Stimulated activated naive CD4-positive, alpha-beta T cell (primary cell): ENCODE measurements at regions not wholly inside any gene's neighbourhood (a gene's known extent, or its start where the extent isn't known, plus 50 kb on each side); places are given as distances from the start of the nearest gene placed in this dataset.
"Not testable (repeated sequence)": the region's sequence is repeated elsewhere in the genome, so short reads cannot be mapped to it uniquely, and the experiment has no call there.

Experiments
- DNase-seq, 6 experiments: peaks; one replicate each; lab custom pipeline; 2025; lab: John Stamatoyannopoulos, UW

DNA sequence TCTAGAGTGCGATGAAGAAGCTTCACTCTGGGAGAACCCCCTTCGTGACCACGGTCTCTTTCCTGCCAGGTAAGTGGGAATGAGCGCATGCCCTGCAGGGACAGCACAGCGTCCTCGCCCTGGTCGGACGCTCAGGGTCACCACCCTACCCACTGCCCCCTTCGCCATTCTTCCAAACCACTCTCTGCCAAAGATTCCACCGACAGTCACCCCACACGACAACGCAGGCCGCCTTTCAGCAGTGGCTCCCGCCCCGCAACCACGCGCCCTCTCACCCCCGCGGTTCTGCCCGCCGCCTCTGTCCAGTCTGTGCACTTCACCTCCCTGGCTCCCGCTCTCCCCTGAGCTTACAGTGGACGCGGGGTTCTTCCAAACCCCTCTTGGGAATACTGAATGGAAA lies 82.3 kb upstream of the FCGR1A start:
- not testable (repeated sequence) for DNase-seq

DNA sequence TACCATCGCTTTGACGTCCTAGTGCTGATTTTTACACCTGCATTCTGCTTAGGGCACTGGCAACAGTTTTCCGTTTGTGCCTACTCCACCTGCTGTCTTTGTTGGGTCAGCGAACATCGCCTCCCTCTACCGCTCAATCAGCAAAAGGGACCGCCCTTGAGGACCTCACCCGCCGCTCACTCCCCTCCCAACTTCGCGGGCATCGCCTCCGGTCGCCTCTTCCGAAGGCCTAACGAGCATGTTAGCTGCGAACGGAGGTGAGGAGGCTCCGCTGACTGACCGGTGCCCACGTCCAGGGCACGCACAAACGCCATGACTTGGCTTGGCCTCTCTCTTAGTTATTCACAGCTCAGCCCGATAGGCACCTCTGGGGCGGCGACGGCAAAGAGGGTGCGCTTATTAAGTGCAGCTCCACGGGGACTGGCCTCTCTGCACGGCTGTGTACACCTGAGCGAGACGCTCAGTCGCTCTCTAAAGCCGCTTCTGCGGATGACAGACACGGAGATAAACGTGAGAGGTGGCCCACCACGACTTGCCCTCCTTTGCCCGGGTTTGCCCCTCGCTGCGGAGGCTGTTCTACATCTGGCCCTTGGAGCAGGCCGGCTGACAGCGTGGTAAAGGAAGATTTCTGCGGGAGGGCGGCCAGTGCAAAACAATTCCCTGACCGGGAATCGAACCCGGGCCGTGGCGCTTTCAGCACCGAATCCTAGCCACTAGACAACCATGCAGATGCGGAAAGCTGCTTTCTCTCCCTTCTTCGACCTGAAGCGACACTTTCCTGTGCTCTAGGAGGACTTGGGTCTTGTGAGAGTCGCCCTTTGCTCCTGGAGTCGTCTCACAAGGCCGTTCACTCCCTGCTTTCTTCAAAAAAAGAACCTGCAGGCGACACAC lies 81.6 kb upstream of the FCGR1A start:
- DNase-seq: not testable (repeated sequence)

DNA sequence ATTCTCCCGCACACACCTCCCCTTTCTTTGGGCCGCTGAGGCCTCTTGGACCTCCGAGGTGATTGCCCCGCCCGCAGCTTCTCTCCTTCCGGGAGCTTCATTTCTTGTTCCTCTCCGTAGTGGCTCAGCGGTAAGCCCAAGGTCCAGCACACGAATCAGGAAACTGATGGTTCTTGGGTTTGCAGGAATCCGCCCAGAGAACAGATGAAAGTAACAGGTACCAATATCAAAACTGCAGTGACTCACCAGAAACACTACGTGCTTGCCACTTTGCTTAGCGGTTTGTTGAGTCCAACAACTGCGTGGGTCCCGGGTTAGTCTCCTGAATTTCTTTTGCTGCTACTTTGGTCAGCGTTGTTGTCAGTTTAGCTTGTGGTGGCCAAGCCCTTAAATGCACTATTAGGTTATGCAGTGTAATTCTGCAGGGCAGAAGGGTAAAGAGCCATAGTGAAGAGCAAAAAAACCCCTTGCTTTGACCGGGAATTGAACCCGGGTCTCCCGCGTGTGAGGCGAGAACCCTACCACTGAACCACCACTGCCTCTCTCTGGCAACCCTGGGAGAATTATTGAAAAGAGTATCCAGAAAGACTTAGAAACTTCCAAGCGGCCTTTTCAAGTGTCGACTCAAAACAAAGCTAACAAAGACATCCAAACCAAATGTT lies 74.2 kb upstream of the FCGR1A start:
- peak in 5 of 6 experiments; percentile 19 to 92 (median 75) for DNase-seq

DNA sequence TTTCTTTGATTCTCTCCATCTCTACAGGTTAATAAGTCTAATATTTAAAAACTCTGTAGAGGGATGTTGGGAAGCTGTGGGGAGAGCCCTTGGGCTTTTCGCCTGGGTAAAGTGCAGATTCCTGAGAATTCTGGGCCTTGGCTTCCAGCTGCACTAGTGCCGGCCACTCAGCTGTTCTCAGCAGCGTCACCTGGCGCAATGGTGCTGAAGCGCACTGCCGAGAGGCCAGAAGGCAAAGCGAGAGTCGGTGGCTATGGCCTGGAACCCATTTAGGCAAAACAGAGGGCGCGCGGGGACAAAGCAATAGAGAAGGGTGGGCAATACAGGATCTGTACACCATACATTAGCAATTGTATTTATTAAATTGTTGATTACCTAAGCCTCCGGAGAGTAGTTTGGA lies 70.8 kb upstream of the FCGR1A start:
- DNase-seq: not testable (repeated sequence)

DNA sequence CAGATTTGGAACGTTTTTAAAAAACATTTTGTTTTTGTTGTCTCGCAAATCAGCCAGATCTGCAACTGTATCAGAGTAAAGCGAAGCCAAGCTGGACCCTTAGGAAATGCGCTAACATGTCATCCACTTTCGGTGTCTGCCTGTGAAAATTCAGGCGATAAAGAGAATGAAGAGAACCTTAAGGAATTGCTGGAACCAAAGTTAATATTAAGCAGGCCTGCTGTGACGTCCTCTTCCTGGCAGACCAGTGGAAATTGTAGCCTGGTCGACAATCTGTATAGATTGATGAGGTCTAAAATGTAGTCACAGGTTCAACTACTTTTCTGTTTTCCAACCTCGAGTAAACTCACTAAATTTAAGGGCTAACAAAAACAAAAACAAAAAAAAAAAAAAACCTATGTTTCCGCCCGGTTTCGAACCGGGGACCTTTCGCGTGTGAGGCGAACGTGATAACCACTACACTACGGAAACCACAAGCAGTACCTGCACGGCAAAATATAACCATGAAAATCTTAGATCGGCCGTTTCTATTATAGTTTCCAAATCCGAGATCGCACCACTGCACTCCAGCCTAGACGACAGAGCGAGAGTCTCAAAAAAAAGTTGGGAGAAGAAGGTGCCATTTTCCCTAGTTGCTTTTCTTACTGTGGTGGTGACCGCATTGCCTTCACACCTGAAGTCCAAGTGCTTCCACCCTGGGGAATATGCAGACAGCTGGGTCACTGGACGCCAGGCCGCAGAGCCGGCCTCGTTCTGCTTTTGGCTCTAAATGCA lies 70.2 kb upstream of the FCGR1A start:
- peak in 3 of 6 experiments; percentile 0 to 50 (median 5) for DNase-seq

DNA sequence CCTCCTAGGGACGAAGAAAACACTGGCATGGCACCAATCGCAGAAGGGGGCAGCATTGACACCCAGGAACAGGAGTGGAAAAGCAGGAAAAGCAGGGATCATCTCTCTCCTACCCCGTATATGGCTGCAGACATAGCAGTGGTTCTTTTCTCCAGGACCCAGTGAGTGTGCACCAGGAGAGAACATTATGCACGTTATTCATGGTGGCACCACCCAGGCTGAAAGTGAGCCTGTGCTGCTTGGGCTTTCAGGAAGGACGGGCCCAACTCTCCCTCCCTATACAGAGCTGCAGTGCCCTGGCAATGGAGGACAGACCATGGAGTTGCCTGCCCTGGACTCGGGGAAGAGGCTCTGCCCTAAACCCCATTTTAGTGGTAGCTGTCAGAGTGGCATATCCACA lies 69.0 kb upstream of the FCGR1A start:
- not testable (repeated sequence) for DNase-seq

DNA sequence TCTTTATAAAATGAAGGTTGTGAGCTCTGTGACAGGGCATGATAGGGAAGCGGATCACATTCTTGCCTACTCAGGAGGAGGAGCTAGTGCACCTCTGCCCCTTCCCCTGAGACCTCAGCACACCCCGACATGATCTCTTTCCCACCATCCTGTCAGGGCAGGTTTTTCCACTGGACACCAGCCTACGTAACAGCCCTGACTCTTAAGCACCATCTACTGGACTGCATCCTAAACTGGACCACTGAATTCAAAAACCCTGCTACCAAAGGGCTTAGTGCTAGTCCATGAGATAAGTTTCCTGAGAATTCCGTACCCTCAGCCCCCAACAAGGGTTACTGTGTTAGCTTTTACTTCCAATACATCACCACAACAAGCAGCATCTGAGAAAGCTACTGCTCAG lies 68.5 kb upstream of the FCGR1A start:
- not testable (repeated sequence) for DNase-seq

DNA sequence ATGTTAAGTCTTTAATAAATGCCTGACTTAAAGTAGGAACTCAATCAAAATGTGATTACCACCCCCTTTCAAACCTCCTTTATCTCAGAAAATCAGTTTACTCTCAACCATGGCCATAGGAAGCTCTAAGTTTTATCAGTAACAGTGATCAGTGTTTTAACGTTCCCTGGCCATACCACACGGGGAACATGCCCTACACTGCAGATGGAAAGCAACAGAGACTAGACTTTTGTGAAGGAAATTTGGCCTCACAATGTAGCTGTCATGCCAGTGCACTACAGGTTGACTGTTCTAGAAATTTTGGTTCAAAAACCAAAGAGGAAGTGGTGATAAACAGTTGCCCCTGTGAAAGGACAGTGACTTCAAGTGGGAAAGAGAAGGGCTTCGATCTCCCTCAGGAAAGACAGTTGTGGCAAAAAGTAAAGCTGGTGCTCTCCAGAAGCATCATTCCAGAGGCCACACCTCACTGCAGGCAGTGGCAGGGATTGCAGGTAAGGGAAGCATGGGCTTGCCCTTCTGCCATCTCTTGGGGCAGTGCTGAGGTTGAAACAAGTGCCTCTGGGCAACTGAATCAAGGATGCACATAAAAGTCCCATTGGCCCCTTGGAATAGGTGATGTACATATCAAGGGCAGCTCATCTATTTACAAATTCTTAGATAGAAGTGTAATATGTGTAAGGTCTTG lies 57.7 kb upstream of the FCGR1A start:
- not testable (repeated sequence) for DNase-seq

DNA sequence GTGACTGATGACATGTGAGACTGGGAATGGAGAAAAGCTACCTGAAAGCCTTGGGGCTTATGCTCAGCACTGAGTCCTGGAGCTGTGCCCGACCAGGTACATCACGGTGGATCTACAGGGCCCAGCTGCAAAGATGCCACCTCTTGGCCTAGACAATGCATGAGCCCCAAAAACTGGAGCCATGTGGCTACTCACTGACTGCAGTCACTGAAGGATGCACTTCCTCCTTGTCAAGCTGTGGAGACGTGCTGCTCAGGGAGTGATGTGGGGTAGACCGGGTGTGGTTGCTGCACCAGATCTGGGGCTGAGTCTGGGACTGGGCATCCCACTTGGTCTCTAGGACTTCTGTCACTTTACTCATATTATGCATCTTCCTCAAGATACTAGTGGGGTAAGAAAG lies 55.8 kb upstream of the FCGR1A start:
- peak in 1 of 6 experiments; percentile 2 for DNase-seq

DNA sequence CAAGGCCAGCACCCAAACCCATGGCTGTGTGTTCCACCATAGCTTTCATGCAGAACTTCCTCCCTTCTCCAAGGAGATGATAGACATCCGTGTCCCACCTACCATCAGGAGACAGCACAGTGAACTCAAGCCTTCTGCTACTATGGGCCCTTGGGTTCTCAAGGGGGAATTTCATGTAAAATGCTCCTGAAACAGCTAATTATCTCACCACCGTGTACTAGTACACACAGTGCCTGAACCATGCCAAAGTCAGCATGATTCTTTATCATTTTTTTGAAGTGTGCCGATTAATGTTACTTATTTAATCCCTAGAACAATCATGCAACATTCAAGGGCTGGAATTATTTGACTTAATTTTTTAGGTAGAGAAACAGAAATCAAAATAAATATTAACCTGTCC lies 53.9 kb upstream of the FCGR1A start:
- not testable (repeated sequence) for DNase-seq
